ENCODE measurements at regions not wholly inside any gene's neighbourhood (a gene's known extent, or its start where the extent isn't known, plus 50 kb on each side); places are given as distances from the start of the nearest gene placed in this dataset.

DNA sequence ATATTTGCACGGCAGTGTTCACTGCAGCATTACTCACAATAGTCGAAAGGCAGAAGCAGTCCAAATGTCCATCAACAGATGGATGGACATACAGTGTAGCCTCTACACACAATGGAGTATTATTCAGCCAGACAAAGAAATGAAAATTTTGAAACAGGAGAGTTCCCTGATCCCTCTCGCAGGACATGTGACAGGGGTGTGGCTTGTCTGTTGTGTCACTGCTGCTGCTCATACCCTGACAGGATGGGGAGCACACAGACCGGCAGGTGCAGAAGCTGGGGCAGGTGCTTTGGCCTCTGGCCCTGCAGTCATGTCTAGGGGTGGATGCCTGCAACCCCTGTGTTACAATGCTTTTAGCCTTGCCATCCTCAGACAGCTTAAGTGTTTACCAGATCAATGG is 204.3 kb downstream of the EFNB2 start:
- 94% methylated on average over 4 of the region's 4 CpGs for WGBS, 2 donors
- Histone ChIP-seq H3K36me3 (no peaks in the 10 kb centered on the region), H3K27ac (no peak overlapping the region), H3K4me1 (no peaks in the 10 kb centered on the region), H3K4me3 (no peak overlapping the region), H3K27me3 (no peaks in the 10 kb centered on the region), H3K9me3 (no peaks in the 10 kb centered on the region)
- DNase-seq (no peak), ATAC-seq (no peak)
- TF ChIP-seq, protein P1, sequence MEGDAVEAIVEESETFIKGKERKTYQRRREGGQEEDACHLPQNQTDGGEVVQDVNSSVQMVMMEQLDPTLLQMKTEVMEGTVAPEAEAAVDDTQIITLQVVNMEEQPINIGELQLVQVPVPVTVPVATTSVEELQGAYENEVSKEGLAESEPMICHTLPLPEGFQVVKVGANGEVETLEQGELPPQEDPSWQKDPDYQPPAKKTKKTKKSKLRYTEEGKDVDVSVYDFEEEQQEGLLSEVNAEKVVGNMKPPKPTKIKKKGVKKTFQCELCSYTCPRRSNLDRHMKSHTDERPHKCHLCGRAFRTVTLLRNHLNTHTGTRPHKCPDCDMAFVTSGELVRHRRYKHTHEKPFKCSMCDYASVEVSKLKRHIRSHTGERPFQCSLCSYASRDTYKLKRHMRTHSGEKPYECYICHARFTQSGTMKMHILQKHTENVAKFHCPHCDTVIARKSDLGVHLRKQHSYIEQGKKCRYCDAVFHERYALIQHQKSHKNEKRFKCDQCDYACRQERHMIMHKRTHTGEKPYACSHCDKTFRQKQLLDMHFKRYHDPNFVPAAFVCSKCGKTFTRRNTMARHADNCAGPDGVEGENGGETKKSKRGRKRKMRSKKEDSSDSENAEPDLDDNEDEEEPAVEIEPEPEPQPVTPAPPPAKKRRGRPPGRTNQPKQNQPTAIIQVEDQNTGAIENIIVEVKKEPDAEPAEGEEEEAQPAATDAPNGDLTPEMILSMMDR (IDR thresholded peaks at IDR 0.05): no peak
- intact Hi-C loops (cut with DNase I): no loop called here

DNA sequence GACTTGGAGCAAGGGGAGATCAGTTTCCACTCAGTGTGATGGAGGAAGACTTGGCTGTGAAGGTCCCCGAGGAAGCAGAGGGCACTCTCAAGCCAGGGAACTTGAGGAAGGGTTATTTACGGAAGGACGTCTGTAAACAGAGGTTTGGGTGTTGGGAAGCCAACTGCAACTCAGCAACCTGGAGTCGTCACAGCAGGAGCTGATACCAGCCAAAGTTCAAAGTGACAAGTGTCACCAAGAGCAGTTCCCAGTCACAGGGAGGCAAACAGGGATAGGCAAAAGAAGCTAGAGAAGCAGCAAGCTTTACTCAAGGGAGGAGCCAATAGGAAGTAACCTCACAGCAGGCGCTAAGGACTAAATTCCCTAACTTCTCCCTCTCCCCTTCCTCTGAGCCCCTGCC is 205.5 kb downstream of the EFNB2 start:
- no peaks in the 10 kb centered on the region for H3K9me3 ChIP-seq
- TF ChIP-seq, protein P1 (IDR thresholded peaks at IDR 0.05): no peak
- H3K27me3 ChIP-seq: no peaks in the 10 kb centered on the region
- ATAC-seq: no peak
- no peaks in the 10 kb centered on the region for H3K4me1 ChIP-seq
- H3K4me3 ChIP-seq: no peak overlapping the region
- no peaks in the 10 kb centered on the region for H3K36me3 ChIP-seq
- intact Hi-C loops (cut with DNase I): no loop called here
- no peak overlapping the region for H3K27ac ChIP-seq
- DNase-seq: no peak
- 62 to 72% methylated on average over 5 of the region's 5 CpGs for WGBS, 2 donors

DNA sequence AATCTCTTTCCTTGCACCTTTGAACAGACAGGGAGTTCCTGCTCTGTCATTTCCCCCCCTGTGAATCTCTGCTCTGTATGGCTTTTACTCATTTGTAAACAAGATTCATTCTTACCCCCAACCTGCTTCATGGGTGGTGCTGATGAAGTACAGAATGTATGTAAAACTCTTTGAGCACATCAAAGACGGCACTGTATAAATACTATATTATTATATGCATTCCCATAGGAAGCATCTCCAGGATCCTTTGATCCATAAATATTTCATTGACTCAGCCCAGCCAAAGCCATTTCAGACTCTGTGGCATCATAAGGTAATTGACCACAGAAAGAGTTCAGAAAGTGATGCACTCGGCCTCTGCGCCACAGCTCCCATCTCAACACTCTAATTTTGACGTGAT is 208.7 kb downstream of the EFNB2 start:
- H3K4me3 ChIP-seq: no peak overlapping the region
- no peaks in the 10 kb centered on the region for H3K27me3 ChIP-seq
- intact Hi-C loops (cut with DNase I): no loop called here
- no peak for ATAC-seq
- H3K4me1 ChIP-seq: no peaks in the 10 kb centered on the region
- H3K27ac ChIP-seq: no peak overlapping the region
- H3K36me3 ChIP-seq: no peaks in the 10 kb centered on the region
- peaks cover 0 to 21% (median 13%) of the 10 kb centered on the region in 11 donors for H3K9me3 ChIP-seq
- 97% methylated on average over 4 of the region's 4 CpGs for WGBS, 2 donors
- TF ChIP-seq, protein P1 (IDR thresholded peaks at IDR 0.05): no peak
- no peak for DNase-seq

DNA sequence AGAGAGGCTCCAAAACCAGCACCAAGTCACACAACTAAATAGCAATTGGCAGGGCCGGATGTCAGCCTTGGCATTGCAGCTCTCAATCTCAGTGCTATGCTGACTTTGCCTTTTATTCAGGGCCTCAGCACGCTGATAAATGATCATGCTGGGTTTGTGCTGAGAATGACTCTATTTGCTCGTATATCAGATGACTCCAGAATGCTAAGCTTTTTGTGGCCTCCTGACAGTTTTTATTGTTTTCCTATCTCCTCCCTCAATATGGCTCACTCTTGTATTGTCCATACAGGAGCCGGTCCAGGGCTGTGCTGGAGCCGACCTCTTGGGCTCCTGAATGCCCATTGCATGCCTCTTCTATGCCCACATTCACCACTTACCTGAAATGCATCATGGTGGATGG is 211.0 kb downstream of the EFNB2 start:
- no peak for ATAC-seq
- TF ChIP-seq, protein P1 (IDR thresholded peaks at IDR 0.05): no peak
- intact Hi-C loops (cut with DNase I): no loop called here
- DNase-seq: no peak
- H3K36me3 ChIP-seq: no peaks in the 10 kb centered on the region
- H3K27me3 ChIP-seq: no peaks in the 10 kb centered on the region
- H3K9me3 ChIP-seq: peaks cover 0 to 24% (median 13%) of the 10 kb centered on the region in 11 donors
- no peak overlapping the region for H3K27ac ChIP-seq
- H3K4me1 ChIP-seq: no peaks in the 10 kb centered on the region
- 88 to 91% methylated on average over 5 of the region's 5 CpGs for whole genome bisulfite sequencing, 2 donors
- no peak overlapping the region for H3K4me3 ChIP-seq

DNA sequence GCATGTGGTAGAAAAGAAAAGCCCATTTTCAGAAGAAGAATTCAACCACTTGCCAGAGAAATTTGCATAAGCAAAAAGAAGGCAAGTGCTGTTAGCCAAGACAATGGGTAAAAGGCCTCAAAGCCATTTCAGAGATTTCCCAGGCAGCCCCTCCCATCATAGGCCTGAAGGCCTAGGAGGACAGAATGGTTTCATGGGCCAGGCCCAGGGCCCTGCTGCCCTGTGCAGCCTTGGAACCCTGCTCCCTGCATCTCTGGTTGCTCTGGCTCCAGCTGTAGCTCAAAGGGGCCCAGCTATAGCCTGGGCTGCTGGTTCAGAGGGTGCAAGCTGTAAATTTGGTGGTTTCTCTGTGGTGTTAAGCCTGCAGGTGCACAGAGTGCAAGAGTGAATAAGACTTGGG is 212.8 kb downstream of the EFNB2 start:
- Histone ChIP-seq H3K4me1 (no peaks in the 10 kb centered on the region), H3K36me3 (no peaks in the 10 kb centered on the region), H3K9me3 (peaks cover 0 to 24% (median 13%) of the 10 kb centered on the region in 11 donors), H3K4me3 (no peak overlapping the region), H3K27me3 (no peaks in the 10 kb centered on the region), H3K27ac (no peak overlapping the region)
- TF ChIP-seq, protein P1 (IDR thresholded peaks at IDR 0.05): no peak
- DNase-seq (no peak), ATAC-seq (no peak)
- intact Hi-C loops (cut with DNase I): no loop called here
